Naive thymus-derived CD4-positive, alpha-beta T cell (primary cell): ENCODE measurements at regions not wholly inside any gene's neighbourhood (a gene's known extent, or its start where the extent isn't known, plus 50 kb on each side); places are given as distances from the start of the nearest gene placed in this dataset.
"Not testable (repeated sequence)": the region's sequence is repeated elsewhere in the genome, so short reads cannot be mapped to it uniquely, and the experiment has no call there.

Source experiments
- ATAC-seq: fragments of 150-1000 bp; cut with Tn5 transposase; 2 replicates; pipeline ENCODE4 v1.10.0; 2021; ENCODE audit warnings: mild to moderate bottlenecking, moderate library complexity
- CTCF ChIA-PET: fragments of 350-600 bp; sonication (Branson Sonifier 250); formaldehyde crosslinking; loops from one replicate; lab custom pipeline; 2021; ENCODE audit warnings: antibody characterized with exemption; lab: Charles Lee
- POLR2A ChIA-PET: fragments of 350-600 bp; sonication (Branson Sonifier 250); formaldehyde crosslinking; loops from one replicate; lab custom pipeline; 2021; ENCODE audit warnings: antibody characterized with exemption, inconsistent platforms; lab: Charles Lee
- DNase-seq, 9 donors: peaks; one replicate each; pipeline versions ENCODE4 v3.0.0 to v3.0.0-alpha.2; 2020 to 2022; ENCODE audit warnings: mixed read lengths in 1 of 9
- H3K27ac ChIP-seq: one replicate; pipeline ENCODE4 v1.7.0; 2013; ENCODE audit warnings: mild to moderate bottlenecking, low read depth, low read length, moderate library complexity
- H3K27me3 ChIP-seq, 2 donors: one replicate each; pipeline ENCODE4 v1.7.0; 2013; ENCODE audit warnings: low read length in 2 of 2, mild to moderate bottlenecking in 2 of 2, moderate library complexity in 2 of 2; ENCODE audit not compliant: control insufficient read depth in 2 of 2, insufficient read depth in 2 of 2
- H3K36me3 ChIP-seq, 3 experiments: 1 replicate in 2 of 3; 2 replicates in 1 of 3; pipeline ENCODE4 v1.7.0; 2013; ENCODE audit warnings: low read length in 3 of 3, mild to moderate bottlenecking in 3 of 3, moderate library complexity in 1 of 3; ENCODE audit not compliant: insufficient read depth in 3 of 3, control insufficient read depth in 2 of 3
- H3K4me1 ChIP-seq, 2 donors: one replicate each; pipeline ENCODE4 v1.7.0; 2013; ENCODE audit warnings: low read length in 2 of 2, mild to moderate bottlenecking in 2 of 2, moderate library complexity in 1 of 2; ENCODE audit not compliant: control insufficient read depth in 2 of 2, insufficient read depth in 2 of 2
- H3K4me3 ChIP-seq: 2 replicates; pipeline ENCODE4 v1.7.0; 2013; ENCODE audit warnings: mild to moderate bottlenecking, low read length
- H3K9me3 ChIP-seq, 3 experiments: 1 replicate in 2 of 3; 2 replicates in 1 of 3; pipeline ENCODE4 v1.7.0; 2013; ENCODE audit warnings: low read length in 3 of 3; ENCODE audit not compliant: control insufficient read depth in 2 of 3
- H3K27ac Mint-ChIP-seq, 9 donors: one replicate each; pipeline ENCODE4 v1.8.0; 2020 to 2022; ENCODE audit warnings: mixed read lengths in 9 of 9, mild to moderate bottlenecking in 8 of 9, moderate library complexity in 5 of 9, inconsistent platforms in 2 of 9
- H3K27me3 Mint-ChIP-seq, 5 donors: one replicate each; pipeline ENCODE4 v1.8.0; 2021 to 2022; ENCODE audit warnings: mixed read lengths in 5 of 5, mild to moderate bottlenecking in 1 of 5
- H3K36me3 Mint-ChIP-seq, 5 donors: one replicate each; pipeline ENCODE4 v1.8.0; 2020 to 2022; ENCODE audit warnings: mixed read lengths in 5 of 5, mild to moderate bottlenecking in 3 of 5, inconsistent platforms in 1 of 5
- H3K4me1 Mint-ChIP-seq, 7 donors: one replicate each; pipeline ENCODE4 v1.8.0; 2020 to 2022; ENCODE audit warnings: mixed read lengths in 7 of 7, mild to moderate bottlenecking in 3 of 7, inconsistent platforms in 1 of 7
- H3K4me3 Mint-ChIP-seq, 10 donors: one replicate each; pipeline ENCODE4 v1.8.0; 2020 to 2022; ENCODE audit warnings: mild to moderate bottlenecking in 10 of 10, mixed read lengths in 10 of 10, moderate library complexity in 6 of 10, inconsistent platforms in 2 of 10
- H3K9me3 Mint-ChIP-seq, 11 donors: one replicate each; pipeline ENCODE4 v1.8.0; 2020 to 2022; ENCODE audit warnings: mixed read lengths in 11 of 11, mild to moderate bottlenecking in 4 of 11, inconsistent platforms in 1 of 11, moderate library complexity in 1 of 11
- intact Hi-C, 2 donors: fragments of 100-400 bp; cut with micrococcal nuclease; formaldehyde crosslinking; loops; one replicate each; pipeline ENCODE4 v1.15.1; 2023

- Mint-ChIP-seq H3K27ac (no peak overlapping the region), H3K36me3 (peaks cover 0 to 4% (median 0%) of the 10 kb centered on the region in 5 donors), H3K4me3 (no peak overlapping the region), H3K27me3 (no peaks in the 10 kb centered on the region), H3K4me1 (no peaks in the 10 kb centered on the region), H3K9me3 (peaks cover 0 to 26% (median 5%) of the 10 kb centered on the region in 11 donors)
- Histone ChIP-seq H3K4me1 (no peaks in the 10 kb centered on the region), H3K9me3 (no peaks in the 10 kb centered on the region), H3K36me3 (no peaks in the 10 kb centered on the region), H3K4me3 (no peak overlapping the region), H3K27me3 (no peaks in the 10 kb centered on the region), H3K27ac (no peak overlapping the region)
- ChIA-PET CTCF (no interaction called here), POLR2A (no interaction called here)
- DNase-seq (no peak), ATAC-seq (no peak)
- intact Hi-C loops = no loop called here
These were observed 250.4 kb upstream of the ALG10 start for GRCh38 chr12:33771889-33772288.

GRCh38 chr12:33773091-33773490, 249.2 kb upstream of the ALG10 start:
- H3K27me3 Mint-ChIP-seq, H3K36me3 ChIP-seq, H3K27ac ChIP-seq, ATAC-seq, H3K27ac Mint-ChIP-seq, H3K4me3 Mint-ChIP-seq, H3K4me3 ChIP-seq, H3K9me3 ChIP-seq, H3K4me1 ChIP-seq, DNase-seq, H3K4me1 Mint-ChIP-seq, H3K27me3 ChIP-seq, CTCF ChIA-PET, H3K36me3 Mint-ChIP-seq, POLR2A ChIA-PET, intact Hi-C loops: not testable (repeated sequence)
- H3K9me3 Mint-ChIP-seq = peaks cover 0 to 26% (median 5%) of the 10 kb centered on the region in 11 donors

GRCh38 chr12:33786532-33786931, 235.8 kb upstream of the ALG10 start:
- ChIA-PET CTCF (no interaction called here), POLR2A (no interaction called here)
- Histone ChIP-seq H3K4me1 (no peaks in the 10 kb centered on the region), H3K36me3 (no peaks in the 10 kb centered on the region), H3K27ac (no peak overlapping the region), H3K9me3 (no peaks in the 10 kb centered on the region), H3K4me3 (no peak overlapping the region), H3K27me3 (no peaks in the 10 kb centered on the region)
- H3K36me3 Mint-ChIP-seq = no peaks in the 10 kb centered on the region
- H3K27ac Mint-ChIP-seq = no peak overlapping the region
- intact Hi-C loops = no loop called here
- no peaks in the 10 kb centered on the region for H3K27me3 Mint-ChIP-seq
- peaks cover 0 to 17% (median 7%) of the 10 kb centered on the region in 11 donors for H3K9me3 Mint-ChIP-seq
- H3K4me1 Mint-ChIP-seq = no peaks in the 10 kb centered on the region
- ATAC-seq (no peak), DNase-seq (no peak)
- no peak overlapping the region for H3K4me3 Mint-ChIP-seq

- no peak overlapping the region for H3K27ac ChIP-seq
- no peak overlapping the region for H3K27ac Mint-ChIP-seq
- ChIA-PET CTCF (no interaction called here), POLR2A (no interaction called here)
- H3K4me3 Mint-ChIP-seq = no peak overlapping the region
- H3K4me1 Mint-ChIP-seq = no peaks in the 10 kb centered on the region
- ATAC-seq (no peak), DNase-seq (no peak)
- no peaks in the 10 kb centered on the region for H3K36me3 ChIP-seq
- H3K4me3 ChIP-seq = no peak overlapping the region
- no peaks in the 10 kb centered on the region for H3K27me3 ChIP-seq
- no peaks in the 10 kb centered on the region for H3K4me1 ChIP-seq
- no peaks in the 10 kb centered on the region for H3K9me3 ChIP-seq
- H3K9me3 Mint-ChIP-seq = peaks cover 4 to 48% (median 15%) of the 10 kb centered on the region in 11 donors
- H3K36me3 Mint-ChIP-seq = no peaks in the 10 kb centered on the region
- H3K27me3 Mint-ChIP-seq = no peaks in the 10 kb centered on the region
- intact Hi-C loops = no loop called here
These were observed 227.3 kb upstream of the ALG10 start for GRCh38 chr12:33794954-33795353.

- no peaks in the 10 kb centered on the region for H3K4me1 Mint-ChIP-seq
- ATAC-seq (no peak), DNase-seq (no peak)
- POLR2A ChIA-PET = no interaction called here
- H3K9me3 Mint-ChIP-seq = peaks cover 5 to 44% (median 16%) of the 10 kb centered on the region in 11 donors
- intact Hi-C loops = no loop called here
- Histone ChIP-seq H3K27ac (no peak overlapping the region), H3K4me1 (no peaks in the 10 kb centered on the region), H3K4me3 (no peak overlapping the region), H3K36me3 (no peaks in the 10 kb centered on the region), H3K9me3 (no peaks in the 10 kb centered on the region), H3K27me3 (no peaks in the 10 kb centered on the region)
- H3K36me3 Mint-ChIP-seq = no peaks in the 10 kb centered on the region
- H3K27me3 Mint-ChIP-seq = no peaks in the 10 kb centered on the region
- no peak overlapping the region for H3K27ac Mint-ChIP-seq
- CTCF ChIA-PET = no interaction called here
- H3K4me3 Mint-ChIP-seq = no peak overlapping the region
These were observed 226.8 kb upstream of the ALG10 start for GRCh38 chr12:33795536-33795935.

- Histone ChIP-seq H3K4me1 (no peaks in the 10 kb centered on the region), H3K4me3 (no peak overlapping the region), H3K27me3 (no peaks in the 10 kb centered on the region), H3K27ac (no peak overlapping the region), H3K9me3 (no peaks in the 10 kb centered on the region), H3K36me3 (no peaks in the 10 kb centered on the region)
- no peak for ATAC-seq
- Mint-ChIP-seq H3K4me3 (no peak overlapping the region), H3K36me3 (no peaks in the 10 kb centered on the region), H3K9me3 (peaks cover 0 to 26% (median 9%) of the 10 kb centered on the region in 11 donors), H3K27ac (no peak overlapping the region), H3K27me3 (no peaks in the 10 kb centered on the region), H3K4me1 (no peaks in the 10 kb centered on the region)
- intact Hi-C loops = no loop called here
- no peak for DNase-seq
- CTCF ChIA-PET = no interaction called here
- POLR2A ChIA-PET = no interaction called here
These were observed 208.8 kb upstream of the ALG10 start for GRCh38 chr12:33813536-33813935.

GRCh38 chr12:33817713-33818112, 204.6 kb upstream of the ALG10 start:
- ChIA-PET CTCF (no interaction called here), POLR2A (no interaction called here)
- no peak for ATAC-seq
- no peaks in the 10 kb centered on the region for H3K36me3 Mint-ChIP-seq
- H3K27ac Mint-ChIP-seq = no peak overlapping the region
- H3K27me3 Mint-ChIP-seq = no peaks in the 10 kb centered on the region
- no peak overlapping the region for H3K4me3 ChIP-seq
- no peaks in the 10 kb centered on the region for H3K4me1 Mint-ChIP-seq
- H3K27me3 ChIP-seq = no peaks in the 10 kb centered on the region
- no peaks in the 10 kb centered on the region for H3K36me3 ChIP-seq
- no peak for DNase-seq
- H3K9me3 Mint-ChIP-seq = peaks cover 6 to 31% (median 11%) of the 10 kb centered on the region in 11 donors
- H3K4me3 Mint-ChIP-seq = no peak overlapping the region
- no peaks in the 10 kb centered on the region for H3K9me3 ChIP-seq
- H3K4me1 ChIP-seq = no peaks in the 10 kb centered on the region
- H3K27ac ChIP-seq = no peak overlapping the region
- intact Hi-C loops = no loop called here
